ENCODE measurements at regions not wholly inside any gene's neighbourhood (a gene's known extent, or its start where the extent isn't known, plus 50 kb on each side); places are given as distances from the start of the nearest gene placed in this dataset.

DNA sequence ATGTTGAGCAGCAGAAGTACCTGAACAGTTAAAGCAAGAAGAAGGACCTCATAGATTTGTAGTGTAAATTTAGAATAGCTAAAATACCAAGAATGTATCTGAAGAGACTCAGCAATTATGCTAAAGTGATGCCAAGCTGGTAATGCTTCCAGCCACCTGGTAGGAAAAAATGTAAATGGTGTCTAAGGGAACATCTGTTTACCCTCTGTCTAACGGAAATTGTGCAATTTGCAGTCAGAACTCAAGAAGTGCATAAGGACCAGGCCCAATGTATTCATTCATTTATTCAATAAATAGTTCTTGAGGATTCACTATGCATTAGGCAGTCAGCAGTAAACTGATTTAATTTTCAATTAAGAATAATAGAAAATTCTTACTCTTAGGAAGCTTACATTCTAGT, 116.0 kb upstream of the ADGRL4 start:
- DNase-seq: no peak

DNA sequence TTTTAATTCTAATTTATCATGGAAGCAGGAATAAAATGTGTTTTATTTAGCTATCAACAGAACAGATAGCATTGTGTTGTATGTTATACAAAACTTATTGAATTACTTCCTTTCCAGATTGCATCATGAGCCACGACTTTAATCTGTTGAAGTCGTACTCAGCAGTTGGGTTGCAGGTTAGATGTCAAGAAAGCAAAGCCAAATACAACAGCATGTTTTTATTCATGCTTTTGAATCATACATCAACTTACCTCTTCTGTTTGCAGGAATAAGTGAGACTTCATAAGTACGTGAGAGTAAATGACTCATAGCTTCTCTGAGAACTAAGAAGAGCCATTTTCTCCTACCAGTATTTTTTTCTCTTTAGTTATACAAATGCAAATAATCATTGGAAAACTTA, 110.8 kb upstream of the ADGRL4 start:
- no peak for DNase-seq

DNA sequence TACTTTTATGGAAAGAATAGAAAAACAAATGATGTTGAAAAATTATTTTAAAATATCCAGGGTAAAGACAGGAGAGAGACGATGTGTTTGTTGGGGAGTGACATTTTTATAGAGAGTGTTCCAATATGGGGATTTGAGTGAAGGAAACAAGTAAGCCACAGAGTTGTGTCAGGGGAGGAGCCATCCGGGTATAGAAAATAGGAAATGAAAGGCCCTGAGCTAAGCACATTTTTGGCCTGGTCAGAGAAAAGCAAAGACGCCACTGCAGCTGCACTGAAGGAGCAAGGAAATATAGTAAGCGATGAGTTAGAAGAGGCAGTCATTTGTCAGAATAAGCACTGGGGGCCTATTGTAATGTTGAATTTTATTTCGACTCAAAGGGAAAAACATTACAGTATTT, 107.3 kb upstream of the ADGRL4 start:
- no peak for DNase-seq

DNA sequence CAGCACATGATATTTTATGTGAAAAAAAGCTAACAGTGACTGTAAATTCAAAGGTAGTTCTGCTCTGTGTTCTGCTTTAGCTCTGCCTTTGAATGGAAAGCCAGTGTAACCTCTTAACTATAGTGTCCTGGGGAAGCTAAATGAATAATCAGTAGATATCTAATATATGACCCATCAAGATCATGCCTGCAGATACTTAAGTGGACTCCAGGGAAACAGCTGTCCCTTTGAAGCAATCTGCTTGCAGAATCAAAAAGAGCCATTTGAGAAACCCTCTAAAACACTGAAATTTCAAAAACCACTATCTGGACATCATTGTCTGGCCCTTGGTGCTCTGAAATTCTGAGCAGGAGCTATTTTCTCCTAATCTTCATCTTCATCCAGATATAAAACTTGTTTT, 104.2 kb upstream of the ADGRL4 start:
- no peak for DNase-seq

DNA sequence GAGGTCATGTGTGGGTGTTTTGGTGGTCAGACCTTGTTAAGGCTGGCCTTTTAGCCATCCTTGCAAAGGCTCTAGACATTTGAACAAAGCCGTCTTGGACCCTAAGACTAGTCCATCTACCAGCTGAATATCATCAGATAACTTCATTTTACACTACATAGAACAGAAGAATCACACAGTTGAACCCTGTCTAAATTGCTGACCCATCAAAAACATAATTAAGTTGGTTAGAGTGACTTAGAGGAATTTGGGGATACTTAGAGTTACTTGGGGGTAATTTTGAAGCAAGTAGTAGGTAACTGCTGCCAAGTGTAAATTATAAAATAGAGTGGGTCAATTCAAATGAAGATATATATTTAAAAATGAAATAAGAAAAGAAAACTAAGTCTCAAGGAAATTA, 102.9 kb upstream of the ADGRL4 start:
- no peak for DNase-seq

DNA sequence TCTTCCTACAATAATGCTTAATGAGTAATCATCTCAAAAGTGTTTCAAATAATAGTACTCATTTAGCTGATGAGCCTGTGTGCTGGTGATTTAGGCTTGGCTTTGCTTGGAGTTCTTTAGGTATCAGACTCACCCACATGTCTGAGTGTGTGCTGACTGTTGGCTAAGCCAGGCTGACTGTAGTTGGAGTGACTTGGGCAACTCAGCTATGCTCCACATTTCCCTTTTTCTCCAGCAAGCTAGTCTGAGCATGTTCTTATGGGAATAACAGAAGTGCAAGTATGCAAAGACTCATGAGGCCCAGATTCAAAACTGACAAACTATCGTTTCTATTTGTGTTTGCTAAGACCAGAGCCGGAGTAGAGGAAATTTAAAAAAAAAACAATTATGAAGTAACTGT, 99.0 kb upstream of the ADGRL4 start:
- DNase-seq: no peak

DNA sequence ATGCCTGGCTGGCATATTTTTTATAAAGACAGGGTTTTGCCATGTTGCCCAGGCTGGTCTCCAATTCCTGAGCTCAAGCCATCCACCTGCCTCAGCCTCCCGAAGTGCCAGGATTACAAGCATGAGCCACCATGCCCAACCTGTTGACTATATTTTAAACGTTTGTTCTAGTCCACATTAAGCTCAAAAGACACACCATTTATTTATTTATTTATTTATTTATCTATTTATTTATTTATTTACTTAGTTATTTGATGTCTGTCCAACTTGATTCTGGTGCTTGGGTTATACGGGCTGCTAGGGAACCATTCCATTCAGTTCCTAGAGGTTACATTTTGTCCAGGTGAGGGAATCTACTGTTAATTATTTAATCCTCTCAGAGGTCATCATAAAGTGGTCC, 98.1 kb upstream of the ADGRL4 start:
- no peak for DNase-seq

DNA sequence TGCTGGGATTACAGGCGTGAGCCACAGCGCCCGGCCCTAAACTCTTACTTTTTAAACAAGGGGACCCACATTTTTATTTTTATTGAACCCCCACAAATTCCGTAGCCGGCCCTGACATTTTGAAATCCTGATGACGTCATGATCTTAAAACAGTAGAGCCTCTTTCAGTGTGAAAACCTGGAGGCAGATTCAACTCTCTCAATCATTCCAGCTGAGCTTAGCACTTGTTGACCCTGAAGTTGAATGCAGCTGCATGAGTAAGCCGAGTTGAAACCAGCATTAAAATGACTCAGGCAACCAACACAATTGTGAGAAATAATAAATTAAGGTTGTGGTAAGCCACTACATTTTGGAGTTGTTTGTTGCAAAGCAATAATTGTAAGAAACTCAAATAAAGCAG, 93.9 kb upstream of the ADGRL4 start:
- DNase-seq: peak; percentile 79

DNA sequence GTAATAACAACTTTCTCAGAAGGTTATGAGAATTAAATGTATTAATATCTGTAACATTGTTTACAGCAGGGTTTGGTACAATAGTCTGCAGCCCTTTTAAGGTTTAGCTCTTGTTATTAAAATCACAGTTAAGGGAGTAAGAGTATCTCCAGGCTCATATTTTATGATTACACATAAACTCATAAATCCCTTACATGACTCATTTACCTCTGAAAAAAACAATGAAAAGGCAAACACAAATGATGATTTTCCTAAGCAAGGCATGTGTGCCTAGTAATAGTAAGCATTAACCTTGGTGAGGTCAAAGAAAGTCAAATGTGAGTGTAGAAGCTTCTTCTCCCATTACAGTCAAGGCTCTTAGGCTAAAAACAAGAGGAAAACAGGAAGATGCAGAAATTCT, 84.5 kb upstream of the ADGRL4 start:
- no peak for DNase-seq

DNA sequence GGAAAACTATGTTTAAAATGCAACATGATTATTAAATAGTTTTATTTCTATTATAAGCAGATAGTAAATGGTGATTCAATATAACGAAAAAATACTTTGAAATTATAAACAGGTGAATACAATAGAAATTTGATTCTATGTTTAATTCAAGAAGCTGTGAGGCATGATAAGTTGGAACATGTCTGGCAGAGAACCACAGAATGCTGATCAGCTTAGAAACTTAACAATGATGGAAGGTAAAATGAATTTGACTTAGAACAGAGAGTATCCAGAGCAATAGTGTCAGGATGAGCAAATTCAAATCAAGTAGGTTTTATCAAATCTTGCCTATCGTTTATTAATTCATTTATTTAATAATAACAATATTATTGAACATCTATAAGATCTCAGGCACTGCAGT, 83.4 kb upstream of the ADGRL4 start:
- no peak for DNase-seq

DNA sequence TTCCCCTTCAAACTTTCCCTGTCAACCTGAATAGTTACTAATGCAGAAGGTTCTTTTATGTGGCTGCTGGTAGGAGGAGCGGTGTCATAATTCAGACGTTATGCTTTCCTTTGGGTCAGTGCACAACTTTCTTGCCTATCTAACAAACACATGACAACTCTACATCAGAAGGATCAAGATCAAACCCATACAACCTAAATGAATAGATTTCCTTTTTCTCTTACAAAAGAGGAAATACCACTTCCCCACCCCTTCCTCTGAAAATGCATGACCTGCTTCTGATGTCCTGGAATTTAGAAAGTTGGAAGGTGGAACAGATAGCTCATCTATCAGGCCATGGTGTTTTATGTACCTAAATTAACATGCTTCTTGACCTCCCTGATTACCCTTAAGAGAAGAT, 75.7 kb upstream of the ADGRL4 start:
- no peak for DNase-seq

DNA sequence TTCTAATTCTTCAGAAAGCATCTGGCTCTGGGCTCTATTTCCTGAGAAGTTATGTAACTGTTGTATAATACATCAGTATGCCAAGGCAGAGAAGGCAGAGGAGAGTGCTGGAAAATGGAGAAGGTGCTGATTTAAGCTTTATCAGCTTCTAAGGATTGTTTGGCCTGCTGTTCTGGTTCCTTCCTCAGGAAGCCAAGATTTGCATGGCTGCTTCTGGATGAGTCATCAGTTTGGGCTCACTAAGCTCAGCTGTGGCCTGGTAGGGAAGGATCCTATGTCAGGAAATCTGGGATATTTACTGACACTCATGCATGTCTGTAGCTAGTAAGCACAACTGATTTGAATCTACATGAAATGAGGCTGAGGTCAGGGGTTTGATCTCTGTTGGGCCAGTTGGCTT, 73.2 kb upstream of the ADGRL4 start:
- DNase-seq: peak; percentile 85

DNA sequence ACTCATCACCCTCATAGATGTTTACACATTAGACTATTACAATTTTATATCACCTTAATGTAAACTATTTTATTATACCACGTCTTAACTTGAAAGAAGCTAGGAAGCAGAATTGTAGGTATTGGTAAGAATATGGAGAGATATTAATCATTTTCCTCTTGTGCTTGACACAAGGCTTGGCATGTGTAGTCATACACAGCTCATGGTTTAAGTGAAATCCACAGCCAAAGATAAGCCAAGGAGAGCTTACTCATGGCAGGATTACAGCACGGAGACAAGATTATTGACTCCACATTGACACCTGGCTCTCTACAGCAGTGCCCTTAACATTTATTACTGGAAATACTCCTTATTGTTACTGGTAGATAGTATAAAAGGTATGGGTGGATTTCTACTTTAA, 68.4 kb upstream of the ADGRL4 start:
- no peak for DNase-seq

DNA sequence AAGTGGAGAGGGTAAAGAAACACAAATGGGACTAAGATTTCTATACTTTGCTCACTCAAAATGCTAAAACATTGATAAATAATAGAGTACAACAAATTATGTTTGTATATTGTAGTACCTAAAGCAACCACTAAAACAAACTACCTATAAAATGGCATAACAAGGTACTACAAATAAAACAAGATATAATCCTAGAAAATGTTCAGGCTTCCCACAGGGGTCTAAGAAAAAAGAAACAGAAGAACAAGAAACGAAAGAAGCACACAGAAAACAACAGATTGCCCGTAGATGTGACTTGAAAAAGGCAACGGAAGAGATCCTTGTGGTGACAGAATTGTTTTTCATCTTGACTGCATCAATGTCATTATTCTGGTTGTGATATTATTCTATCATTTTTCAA, 63.3 kb upstream of the ADGRL4 start:
- no peak for DNase-seq

DNA sequence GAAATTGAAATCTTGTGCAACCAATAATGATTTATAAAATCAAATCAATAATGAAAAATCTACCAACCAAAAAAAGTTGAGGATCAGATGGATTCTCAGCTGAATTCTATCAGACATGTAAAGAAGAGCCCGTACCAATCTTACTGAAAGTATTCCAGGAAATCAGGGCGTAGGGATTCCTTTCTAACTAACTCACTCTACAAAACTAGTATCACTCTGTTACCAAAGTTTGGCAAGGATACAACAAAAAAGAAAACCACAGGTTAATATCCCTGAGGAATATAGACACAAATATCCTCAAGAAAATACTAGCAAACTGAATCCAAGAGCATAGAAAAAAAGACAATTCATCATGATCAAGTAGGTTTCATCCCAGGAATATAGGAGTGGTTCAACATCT, 52.8 kb upstream of the ADGRL4 start:
- peak; percentile 52 for DNase-seq

Data from fibroblast of skin of right quadriceps (primary cell).